Hepatocyte (in vitro differentiated cells): ENCODE measurements at regions not wholly inside any gene's neighbourhood (a gene's known extent, or its start where the extent isn't known, plus 50 kb on each side); places are given as distances from the start of the nearest gene placed in this dataset.

Experiments
- CTCF ChIP-seq: fragments of 200-600 bp; sonication (generic); IDR thresholded peaks from 2 replicates; pipeline ENCODE4 v1.5.1; 2016; ENCODE audit warnings: antibody characterized with exemption, mild to moderate bottlenecking; ENCODE audit not compliant: poor library complexity
- EZH2 ChIP-seq: fragments of 200-600 bp; sonication (generic); IDR thresholded peaks from 2 replicates; pipeline ENCODE4 v1.6.1; 2016; ENCODE audit warnings: antibody characterized with exemption, mild to moderate bottlenecking, borderline replicate concordance
- EZH2phosphoT487 ChIP-seq: fragments of 200-600 bp; sonication (generic); IDR thresholded peaks from one replicate; pipeline ENCODE4 v1.6.1; 2018; ENCODE audit warnings: antibody characterized with exemption, mild to moderate bottlenecking, low read depth, moderate library complexity; ENCODE audit not compliant: unreplicated experiment, severe bottlenecking

- TF ChIP-seq CTCF (no peak), EZH2 (no peak), EZH2phosphoT487 (no peak)
Measured at GRCh38 chr11:29317694-29318093, 699.1 kb downstream of the KCNA4 start.
